K562 (cell line): ENCODE measurements at regions not wholly inside any gene's neighbourhood (a gene's known extent, or its start where the extent isn't known, plus 50 kb on each side); places are given as distances from the start of the nearest gene placed in this dataset.

Experiments
- ATAC-seq: fragments of 200-7000 bp; cut with Tn5 transposase; 3 replicates; pipeline ENCODE4 v1.9.1; 2020; ENCODE audit warnings: moderate library complexity
- BruUV-seq: library from RNA; stranded (reverse); fragments of 400-500 nt; replicated peaks from 2 replicates; lab custom pipeline; 2021; lab: Mats Ljungman, UMichigan
- CTCF ChIA-PET: fragments of 300-600 bp; formaldehyde crosslinking; extraction: SDS; loops from one replicate; lab custom pipeline; 2021; ENCODE audit warnings: low intra/inter-chr PET ratio; lab: Yijun Ruan, JAX
- POLR2A ChIA-PET: fragments of 300-600, 350-650 bp; sonication (Branson Sonifier 250); formaldehyde crosslinking; extraction: SDS; loops from one replicate; lab custom pipeline; 2021; ENCODE audit warnings: antibody characterized with exemption, inconsistent platforms; lab: Yijun Ruan, JAX
- DNase-seq, 4 experiments: peaks; one replicate each; pipeline versions ENCODE4 v3.0.0 to v3.0.0-alpha.2; 2011 to 2018; ENCODE audit warnings: low spot score in 3 of 4, mixed read lengths in 3 of 4; ENCODE audit errors: extremely low read depth in 1 of 4
- FAIRE-seq: peaks from 2 replicates; lab custom pipeline; 2011; peaks lifted over from hg19 to GRCh38; lab: Jason Lieb, UNC
- H2AFZ ChIP-seq: 2 replicates; pipeline ENCODE4 v1.6.0; 2011; ENCODE audit warnings: low read depth, low read length, control low read depth, inconsistent platforms
- H3K27ac ChIP-seq: fragments of 200-600 bp; 3 replicates; pipeline ENCODE4 v1.8.0; 2011; ENCODE audit warnings: low read depth, mild to moderate bottlenecking, control low read depth, inconsistent platforms, low read length, moderate library complexity, mixed read lengths; ENCODE audit errors: extremely low read depth
- H3K27me3 ChIP-seq, 2 experiments: fragments of 300-600 bp in 1 of 2; 2 replicates in 1 of 2; 3 replicates in 1 of 2; pipeline versions ENCODE4 v1.6.0 to v1.8.0; 2011; ENCODE audit warnings: inconsistent platforms in 2 of 2, low read length in 2 of 2, mild to moderate bottlenecking in 1 of 2, mixed read lengths in 1 of 2, moderate library complexity in 1 of 2; ENCODE audit not compliant: control insufficient read depth in 2 of 2, insufficient read depth in 2 of 2
- H3K36me3 ChIP-seq: fragments of 300-600 bp; 3 replicates; pipeline ENCODE4 v1.8.0; 2011; ENCODE audit warnings: mild to moderate bottlenecking, low read length, inconsistent platforms; ENCODE audit not compliant: control insufficient read depth, insufficient read depth
- H3K4me1 ChIP-seq, 2 experiments: fragments of 200-600 bp in 1 of 2; replicated peaks in 1 of 2; 2 replicates in 1 of 2; 3 replicates in 1 of 2; pipeline versions ENCODE4 v1.5.1 to v1.8.0; 2011; ENCODE audit warnings: inconsistent platforms in 2 of 2, low read length in 2 of 2, mild to moderate bottlenecking in 1 of 2, mixed read lengths in 1 of 2, moderate library complexity in 1 of 2; ENCODE audit not compliant: control insufficient read depth in 2 of 2, insufficient read depth in 2 of 2
- H3K4me2 ChIP-seq: 2 replicates; pipeline ENCODE4 v1.6.1; 2011; ENCODE audit warnings: low read length, control low read depth, inconsistent platforms, mixed read lengths; ENCODE audit not compliant: insufficient read depth
- H3K4me3 ChIP-seq: fragments of 200-600 bp; sonication (generic), shearing (Covaris generic); 2 replicates; pipeline ENCODE4 v1.5.1; 2016; ENCODE audit warnings: control low read depth, inconsistent platforms
- H3K79me2 ChIP-seq: fragments of 200-600 bp; 3 replicates; pipeline ENCODE4 v1.8.0; 2011; ENCODE audit warnings: low read length, inconsistent platforms; ENCODE audit not compliant: control insufficient read depth, insufficient read depth
- H3K9ac ChIP-seq, 2 experiments: 2 replicates each; pipeline versions ENCODE4 v1.6.0 to v1.6.1; 2011; ENCODE audit warnings: low read depth in 2 of 2, low read length in 2 of 2, control low read depth in 1 of 2, inconsistent platforms in 1 of 2, mild to moderate bottlenecking in 1 of 2, mixed read lengths in 1 of 2; ENCODE audit not compliant: insufficient read depth in 1 of 2
- H3K9me1 ChIP-seq: one replicate; pipeline ENCODE4 v1.6.0; 2011; ENCODE audit warnings: inconsistent platforms, mild to moderate bottlenecking, low read length, moderate library complexity; ENCODE audit not compliant: control insufficient read depth, insufficient read depth
- H3K9me3 ChIP-seq: replicated peaks from 2 replicates; pipeline ENCODE4 v1.5.1; 2011; ENCODE audit warnings: low read depth, low read length, inconsistent platforms; ENCODE audit not compliant: control insufficient read depth, insufficient read depth
- H4K20me1 ChIP-seq: replicated peaks from 2 replicates; pipeline ENCODE4 v1.6.1; 2011; ENCODE audit warnings: low read length, inconsistent platforms, mixed read lengths; ENCODE audit not compliant: control insufficient read depth, insufficient read depth
- CBX8 ChIP-seq: fragments of 200-600 bp; sonication (generic); IDR thresholded peaks from 2 replicates; pipeline ENCODE4 v1.6.1; 2012; ENCODE audit warnings: borderline replicate concordance, mixed run types, low read depth, mild to moderate bottlenecking, moderate library complexity, mixed read lengths, low read length, control low read depth, inconsistent platforms; ENCODE audit not compliant: poor library complexity, severe bottlenecking; ENCODE audit errors: extremely low read depth
- CC2D1A ChIP-seq: fragments of 450-650 bp; IDR thresholded peaks from 2 replicates; pipeline ENCODE4 v1.6.1; 2017; ENCODE audit warnings: mild to moderate bottlenecking
- FIP1L1 ChIP-seq: fragments of 200-400 bp; formaldehyde crosslinking; IDR thresholded peaks from 2 replicates; pipeline ENCODE4 v1.6.1; 2018; ENCODE audit warnings: mild to moderate bottlenecking, low read depth, low read length; ENCODE audit not compliant: poor library complexity, severe bottlenecking
- FOXP1 ChIP-seq: sonication (generic); formaldehyde crosslinking; IDR thresholded peaks from 2 replicates; pipeline ENCODE4 v1.8.0; 2022; ENCODE audit warnings: mild to moderate bottlenecking, missing genetic modification reagents
- HDAC3 ChIP-seq: fragments of 450-650 bp; IDR thresholded peaks from 2 replicates; pipeline ENCODE4 v1.6.1; 2018; ENCODE audit warnings: borderline replicate concordance, mild to moderate bottlenecking, moderate library complexity; ENCODE audit not compliant: partially characterized antibody
- HNRNPLL ChIP-seq: fragments of 200-400 bp; formaldehyde crosslinking; IDR thresholded peaks from 2 replicates; pipeline ENCODE4 v1.6.1; 2017; ENCODE audit warnings: low read length, low read depth, mild to moderate bottlenecking; ENCODE audit not compliant: poor library complexity, severe bottlenecking
- L3MBTL2 ChIP-seq: fragments of 450-650 bp; IDR thresholded peaks from 2 replicates; pipeline ENCODE4 v1.6.1; 2016; ENCODE audit warnings: mild to moderate bottlenecking, moderate library complexity
- MED1 ChIP-seq: sonication (generic); formaldehyde crosslinking; IDR thresholded peaks from 2 replicates; pipeline ENCODE4 v1.8.1; 2023; ENCODE audit warnings: missing genetic modification reagents, borderline replicate concordance
- NFXL1 ChIP-seq: fragments of 450-650 bp; formaldehyde crosslinking; IDR thresholded peaks from 2 replicates; pipeline ENCODE4 v1.4.0; 2021; ENCODE audit warnings: mild to moderate bottlenecking
- SAFB2 ChIP-seq: fragments of 200-400 bp; formaldehyde crosslinking; IDR thresholded peaks from 2 replicates; pipeline ENCODE4 v1.6.1; 2018; ENCODE audit warnings: borderline replicate concordance, low read length, low read depth, moderate library complexity; ENCODE audit not compliant: severe bottlenecking
- ZNF124 ChIP-seq: sonication (generic); formaldehyde crosslinking; IDR thresholded peaks from 2 replicates; pipeline ENCODE4 v1.8.1; 2022; ENCODE audit warnings: missing genetic modification reagents
- ZNF707 ChIP-seq: fragments of 250-450 bp; sonication (Bioruptor Pico); conservative IDR thresholded peaks from 2 replicates; pipeline ENCODE4 v1.8.0; 2022; ENCODE audit warnings: inconsistent platforms, mild to moderate bottlenecking, moderate library complexity
- WGBS: fragments of 100-300 bp; shearing (Covaris generic); methylation state at CpG from one replicate; pipeline ENCODE4 v1.1.6; 2016; ENCODE audit warnings: low coverage, mixed read lengths; ENCODE audit not compliant: insufficient coverage; ENCODE audit errors: missing lambda C conversion rate; 5-methylcytosine and 5-hydroxymethylcytosine counted together
- in situ Hi-C: fragments of 300-500 bp; cut with MboI; formaldehyde crosslinking; loops from 4 replicates; pipeline ENCODE4 v1.15.0; 2018; ENCODE audit warnings: inconsistent platforms, mixed read lengths
- intact Hi-C: fragments of 100-400 bp; cut with micrococcal nuclease; formaldehyde crosslinking; loops from 2 replicates; pipeline ENCODE4 v1.14.2; 2022
- TF ChIP-seq, protein P1 (sequence below): fragments of 250-450 bp; sonication (Bioruptor Pico); IDR thresholded peaks from 2 replicates; pipeline ENCODE4 v1.5.0; 2021; ENCODE audit warnings: mild to moderate bottlenecking, moderate library complexity

DNA sequence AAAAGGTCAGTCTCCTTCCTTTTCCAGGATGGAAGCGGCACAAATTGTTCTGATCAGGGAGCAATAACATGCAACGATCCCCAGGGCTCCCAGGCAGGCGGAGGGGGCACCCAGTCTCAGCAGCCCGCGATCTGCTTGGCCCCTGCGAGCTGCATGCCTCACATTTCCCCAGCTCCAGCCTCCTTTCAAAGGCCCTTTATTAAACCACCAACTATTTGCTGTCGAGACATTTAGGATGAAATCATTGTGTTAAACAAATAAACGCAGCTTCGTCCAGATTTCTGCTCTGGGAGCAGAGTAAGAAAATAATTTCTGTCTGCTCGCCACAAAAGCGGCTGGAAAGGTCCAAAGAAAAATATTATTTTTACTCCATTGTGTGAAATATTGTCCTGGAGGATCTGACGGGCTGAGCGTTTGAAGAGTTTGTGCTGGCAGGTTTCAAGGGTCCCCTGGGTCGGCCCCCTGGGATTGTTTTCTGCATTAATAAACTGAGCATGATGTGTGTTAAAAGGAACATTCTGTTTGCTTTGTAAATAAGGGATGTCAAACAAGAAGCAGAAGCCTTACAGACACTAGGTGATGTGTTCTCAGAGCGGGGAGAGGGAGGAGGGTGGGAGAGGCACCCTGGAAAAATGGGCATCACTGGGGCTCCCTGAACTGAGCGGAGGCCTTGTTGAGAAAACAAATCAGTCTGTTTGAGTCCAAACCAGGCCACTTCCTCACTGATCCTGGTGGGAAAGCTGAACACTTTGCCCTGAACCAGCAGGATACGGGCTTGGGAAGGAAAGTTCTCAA lies 110.1 kb downstream of the FOXD1 start:
- CTCF ChIA-PET = no interaction called here
- FAIRE-seq = no peak

More for the DNA sequence above, 110.1 kb downstream of the FOXD1 start:
- no peaks in the 10 kb centered on the region for H3K79me2 ChIP-seq
- TF ChIP-seq ZNF707 (CRISPR knock-in tag) (no peak), L3MBTL2 (no peak), HDAC3 (no peak), CBX8 (no peak), NFXL1 (CRISPR knock-in tag) (no peak), HNRNPLL (no peak), SAFB2 (no peak), ZNF124 (no peak), FOXP1 (CRISPR knock-in tag) (no peak), MED1 (CRISPR knock-in tag) (no peak), CC2D1A (no peak), FIP1L1 (no peak)
- TF ChIP-seq, protein P1, sequence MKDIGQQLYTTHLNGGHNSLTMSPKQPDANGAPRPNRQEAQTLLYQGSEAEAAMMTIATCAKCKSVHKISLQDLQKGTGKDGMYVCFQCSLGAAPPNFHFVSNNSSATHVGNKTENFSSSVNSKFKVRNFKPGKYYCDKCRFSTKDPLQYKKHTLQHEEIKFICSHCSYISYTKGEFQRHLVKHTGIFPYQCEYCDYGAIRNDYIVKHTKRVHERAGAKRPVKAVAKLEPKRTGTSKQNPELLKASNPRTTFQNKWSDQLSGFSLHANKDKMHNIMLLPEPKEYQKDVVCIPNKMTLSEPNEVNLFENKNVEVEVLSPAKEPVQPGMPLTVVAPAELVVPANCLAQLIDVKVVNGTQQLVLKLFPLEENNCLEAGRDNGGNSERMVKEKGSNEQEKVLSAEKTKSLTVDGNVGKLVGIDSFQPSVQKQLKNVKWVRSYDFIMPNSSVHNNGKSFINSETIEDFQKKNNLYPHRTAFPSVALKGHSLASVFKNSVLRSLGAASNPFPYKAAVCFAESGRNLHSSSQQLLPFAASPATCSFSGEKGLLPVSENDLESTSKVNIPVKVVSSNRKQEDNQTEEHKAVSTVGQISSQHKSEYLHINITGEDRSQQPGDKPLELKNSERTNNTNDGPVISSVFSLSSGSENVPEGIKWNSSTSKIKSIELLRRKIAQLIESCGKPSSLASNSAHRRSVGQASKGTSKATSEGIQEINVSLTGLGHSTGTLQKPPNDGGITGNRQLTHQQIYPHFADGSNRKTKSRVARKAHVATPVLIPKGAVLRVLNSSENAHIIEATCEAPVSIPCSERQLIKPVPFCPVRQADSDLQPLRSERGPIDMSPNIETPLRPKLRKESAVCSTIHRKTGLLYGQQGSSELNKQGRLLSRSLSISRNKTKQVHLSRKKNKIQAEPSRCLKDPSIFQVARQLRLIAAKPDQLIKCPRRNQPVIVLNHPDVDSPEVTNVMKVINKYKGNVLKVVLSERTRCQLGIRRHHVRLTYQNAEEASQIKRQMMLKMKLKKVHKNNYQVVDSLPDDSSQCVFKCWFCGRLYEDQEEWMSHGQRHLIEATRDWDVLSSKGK (CRISPR knock-in tag) = no peak
- TF ChIP-seq, all 486 proteins: peak for 0
- H3K4me3 ChIP-seq = no peak overlapping the region
- no peaks in the 10 kb centered on the region for H3K36me3 ChIP-seq
- WGBS = 0% methylated on average over 17 of the region's 17 CpGs
- POLR2A ChIA-PET = no interaction called here
- H3K9me3 ChIP-seq = no peaks in the 10 kb centered on the region
- no peak overlapping the region for H2AFZ ChIP-seq
- H3K9me1 ChIP-seq = no peaks in the 10 kb centered on the region
- no TSS peak for BruUV-seq
- H3K9ac ChIP-seq = no peak overlapping the region
- H3K27me3 ChIP-seq = peaks cover 9 to 31% of the 10 kb centered on the region in 2 experiments; a peak in 4 of 5 replicates
- H3K4me2 ChIP-seq = no peak overlapping the region
- H3K27ac ChIP-seq = no peak overlapping the region
- no peaks in the 10 kb centered on the region for H3K4me1 ChIP-seq
- intact Hi-C loops = no loop called here
- no peaks in the 10 kb centered on the region for H4K20me1 ChIP-seq
- ATAC-seq (no peak), DNase-seq (no peak)
- in situ Hi-C loops = no loop called here
